Transverse colon (tissue), 4 donors: ENCODE measurements at regions not wholly inside any gene's neighbourhood (a gene's known extent, or its start where the extent isn't known, plus 50 kb on each side); places are given as distances from the start of the nearest gene placed in this dataset.
"Not testable (repeated sequence)": the region's sequence is repeated elsewhere in the genome, so short reads cannot be mapped to it uniquely, and the experiment has no call there.

Experiments
- DNase-seq: peaks from one replicate; pipeline ENCODE4 v3.0.0-alpha.2; 2019
- H3K27ac ChIP-seq, 4 donors: fragments of 200-600 bp; sonication (generic); 2 replicates each; pipeline ENCODE4 v1.5.1; 2016 to 2018; ENCODE audit warnings: inconsistent platforms in 4 of 4
- H3K27me3 ChIP-seq: fragments of 200-600 bp; sonication (generic); 2 replicates; pipeline ENCODE4 v1.5.1; 2017; ENCODE audit warnings: inconsistent platforms
- H3K36me3 ChIP-seq, 4 donors: fragments of 200-600 bp; sonication (generic); 2 replicates each; pipeline ENCODE4 v1.5.1; 2017 to 2019; ENCODE audit warnings: inconsistent platforms in 4 of 4
- H3K4me1 ChIP-seq, 4 donors: fragments of 200-600 bp; sonication (generic); 2 replicates each; pipeline ENCODE4 v1.5.1; 2017 to 2020; ENCODE audit warnings: inconsistent platforms in 4 of 4
- H3K4me3 ChIP-seq, 4 donors: fragments of 200-600 bp; sonication (generic); 1 replicate in 1 of 4; 2 replicates in 3 of 4; pipeline versions ENCODE4 v1.5.1 to v1.6.1; 2017 to 2019; ENCODE audit warnings: inconsistent platforms in 4 of 4
- H3K9me3 ChIP-seq, 2 donors: fragments of 200-600 bp; sonication (generic); 2 replicates each; pipeline ENCODE4 v1.5.1; 2017 to 2019; ENCODE audit warnings: inconsistent platforms in 2 of 2
- CTCF ChIP-seq, 5 experiments: fragments of 200-600 bp in 3 of 5; fragments of 450-650 bp in 2 of 5; sonication (generic) in 3 of 5; IDR thresholded peaks; 1 replicate in 2 of 5; 2 replicates in 3 of 5; pipeline ENCODE4 v1.5.1; 2016 to 2017; ENCODE audit warnings: antibody characterized with exemption in 5 of 5, inconsistent platforms in 3 of 5, mild to moderate bottlenecking in 2 of 5, moderate library complexity in 1 of 5
- EP300 ChIP-seq: sonication (generic); formaldehyde crosslinking; IDR thresholded peaks from one replicate; pipeline ENCODE4 v1.6.1; 2017; ENCODE audit warnings: antibody characterized with exemption, low read depth
- POLR2A ChIP-seq: fragments of 450-650 bp; IDR thresholded peaks from one replicate; pipeline ENCODE4 v1.6.1; 2016; ENCODE audit warnings: antibody characterized with exemption, mild to moderate bottlenecking, moderate library complexity
- POLR2AphosphoS5 ChIP-seq, 3 donors: sonication (generic); formaldehyde crosslinking; IDR thresholded peaks; one replicate each; pipeline ENCODE4 v1.6.1; 2016; ENCODE audit warnings: antibody characterized with exemption in 3 of 3
- WGBS, 2 donors: methylation state at CpG; one replicate each; pipeline ENCODE4 v1.1.5; 2018; ENCODE audit warnings: low coverage in 1 of 2; 5-methylcytosine and 5-hydroxymethylcytosine counted together
- in situ Hi-C, 4 donors: fragments of 200-750 bp; cut with MboI; loops; one replicate each; pipeline versions ENCODE4 v1.15.0 to v1.15.1; 2017; ENCODE audit warnings: low sequenced_read_pairs in 3 of 4, low pct_ligation_motif_present in 1 of 4, low pct_unique_long_range_greater_than_20kb in 1 of 4
- intact Hi-C: fragments of 100-400 bp; cut with DNase I; formaldehyde crosslinking; loops from one replicate; pipeline ENCODE4 v1.15.1; 2023; ENCODE audit warnings: low total_unique reads

- no peaks in the 10 kb centered on the region for H3K9me3 ChIP-seq
- no peak overlapping the region for H3K27ac ChIP-seq
- H3K27me3 ChIP-seq: no peaks in the 10 kb centered on the region
- TF ChIP-seq POLR2AphosphoS5 (IDR thresholded peaks at IDR 0.05) (no peak), EP300 (no peak), POLR2A (no peak), CTCF (IDR thresholded peaks at IDR 0.05) (no peak)
- no peak overlapping the region for H3K4me3 ChIP-seq
- H3K36me3 ChIP-seq: no peaks in the 10 kb centered on the region
- H3K4me1 ChIP-seq: no peaks in the 10 kb centered on the region
- 58% methylated on average over 4 of the region's 4 CpGs; no CpG with 5 or more reads in 1 of the 2 donors for WGBS, 2 donors
- no peak for DNase-seq
- in situ Hi-C loops: no loop called here
- intact Hi-C loops: no loop called here
Measured at GRCh38 chr12:131335456-131335855, 375.4 kb upstream of the SFSWAP start.

- H3K4me1 ChIP-seq, intact Hi-C loops, H3K4me3 ChIP-seq, H3K27ac ChIP-seq, H3K9me3 ChIP-seq, H3K27me3 ChIP-seq, in situ Hi-C loops, DNase-seq, H3K36me3 ChIP-seq: not testable (repeated sequence)
- 70 to 80% methylated on average over 1 to 3 of the region's 3 CpGs for WGBS, 2 donors
Measured at GRCh38 chr12:131337861-131338260, 373.0 kb upstream of the SFSWAP start.

GRCh38 chr12:131340616-131341210 is 370.2 kb upstream of the SFSWAP start:
- intact Hi-C loops: no loop called here

GRCh38 chr12:131341608-131342007 is 369.3 kb upstream of the SFSWAP start:
- DNase-seq, H3K4me1 ChIP-seq, H3K36me3 ChIP-seq, H3K9me3 ChIP-seq, intact Hi-C loops, H3K4me3 ChIP-seq, in situ Hi-C loops, H3K27ac ChIP-seq, H3K27me3 ChIP-seq: not testable (repeated sequence)
- WGBS, 2 donors: 63% methylated on average over 3 of the region's 6 CpGs; no CpG with 5 or more reads in 1 of the 2 donors

More at GRCh38 chr12:131340616-131341210, 370.2 kb upstream of the SFSWAP start:
- Histone ChIP-seq H3K4me1 (no peaks in the 10 kb centered on the region), H3K4me3 (no peak overlapping the region), H3K27me3 (no peaks in the 10 kb centered on the region), H3K9me3 (no peaks in the 10 kb centered on the region), H3K27ac (no peak overlapping the region), H3K36me3 (no peaks in the 10 kb centered on the region)
- no peak for TF ChIP-seq CTCF (IDR thresholded peaks at IDR 0.05)
- no peak for TF ChIP-seq POLR2A
- TF ChIP-seq POLR2AphosphoS5 (IDR thresholded peaks at IDR 0.05): no peak
- TF ChIP-seq EP300: no peak
- no peak for DNase-seq
- 70 to 100% methylated on average over 3 to 13 of the region's 13 CpGs for WGBS, 2 donors
- in situ Hi-C loops: no loop called here

- in situ Hi-C loops: not testable (repeated sequence)
Measured at GRCh38 chr12:131343436-131343835, 367.5 kb upstream of the SFSWAP start.

GRCh38 chr12:131344715-131345520 is 366.0 kb upstream of the SFSWAP start:
- in situ Hi-C loops: loop anchor here in 1 of 4 donors (5.0 kb wide), 1 partner anchor 277 kb away; no protein-coding TSS in a partner anchor
- not testable (repeated sequence) for H3K9me3 ChIP-seq
- 75% methylated on average over 22 of the region's 22 CpGs; no CpG with 5 or more reads in 1 of the 2 donors for WGBS, 2 donors

More at GRCh38 chr12:131343436-131343835, 367.5 kb upstream of the SFSWAP start:
- H3K4me1 ChIP-seq, intact Hi-C loops, H3K27me3 ChIP-seq, H3K27ac ChIP-seq, H3K36me3 ChIP-seq, H3K9me3 ChIP-seq, DNase-seq, H3K4me3 ChIP-seq: not testable (repeated sequence)
- WGBS, 2 donors: 65 to 67% methylated on average over 3 of the region's 3 CpGs

More at GRCh38 chr12:131344715-131345520, 366.0 kb upstream of the SFSWAP start:
- H3K4me1 ChIP-seq, H3K27me3 ChIP-seq, DNase-seq, H3K36me3 ChIP-seq, intact Hi-C loops, H3K27ac ChIP-seq, H3K4me3 ChIP-seq: not testable (repeated sequence)
